SK-N-SH (cell line): ENCODE measurements at regions not wholly inside any gene's neighbourhood (a gene's known extent, or its start where the extent isn't known, plus 50 kb on each side); places are given as distances from the start of the nearest gene placed in this dataset.

ENCODE experiments used
- CTCF ChIP-seq: fragments of 200-600 bp; sonication (generic); IDR thresholded peaks from 2 replicates; pipeline ENCODE4 v1.6.1; 2017; ENCODE audit warnings: antibody characterized with exemption, mild to moderate bottlenecking, moderate library complexity
- EP300 ChIP-seq, 2 experiments: IDR thresholded peaks; 2 replicates each; pipeline versions ENCODE4 v1.4.0 to v1.6.1; 2012; ENCODE audit warnings: borderline replicate concordance in 1 of 2, low read depth in 1 of 2, low read length in 1 of 2
- GABPA ChIP-seq: IDR thresholded peaks from 2 replicates; pipeline ENCODE4 v1.4.0; 2012; ENCODE audit warnings: low read depth, mild to moderate bottlenecking
- RXRA ChIP-seq: IDR thresholded peaks from 2 replicates; pipeline ENCODE4 v1.4.0; 2012; ENCODE audit warnings: low read depth, mild to moderate bottlenecking, borderline replicate concordance
- TAF1 ChIP-seq: IDR thresholded peaks from 2 replicates; pipeline ENCODE4 v1.6.1; 2012; ENCODE audit warnings: low read depth, mild to moderate bottlenecking, low read length, moderate library complexity, borderline replicate concordance

GRCh38 chr20:48483334-48484066, 344.3 kb downstream of the PREX1 start:
- TF ChIP-seq CTCF: no peak
- TF ChIP-seq EP300 (IDR thresholded peaks at IDR 0.05; ENCODE audit: borderline replicate concordance in 1 of 2, low read depth in 1 of 2, low read length in 1 of 2): no peak
- TF ChIP-seq TAF1: no peak
- TF ChIP-seq GABPA: no peak
- no peak for TF ChIP-seq RXRA
